Gastroesophageal sphincter (tissue), 4 donors: ENCODE measurements at regions not wholly inside any gene's neighbourhood (a gene's known extent, or its start where the extent isn't known, plus 50 kb on each side); places are given as distances from the start of the nearest gene placed in this dataset.

Source experiments
- ATAC-seq: fragments of 150-250 bp; one replicate; pipeline ENCODE4 v1.9.1; 2016; ENCODE audit warnings: mild to moderate bottlenecking, moderate library complexity
- H3K27ac ChIP-seq, 4 donors: fragments of 200-600 bp; sonication (generic) in 3 of 4; 1 replicate in 3 of 4; 2 replicates in 1 of 4; pipeline ENCODE4 v1.5.1; 2016 to 2019
- H3K27me3 ChIP-seq: fragments of 200-600 bp; sonication (generic); one replicate; pipeline ENCODE4 v1.5.1; 2019
- H3K36me3 ChIP-seq, 2 donors: fragments of 200-600 bp; sonication (generic); one replicate each; pipeline ENCODE4 v1.5.1; 2019; ENCODE audit warnings: control low read depth in 1 of 2
- H3K4me1 ChIP-seq, 3 donors: fragments of 200-600 bp; sonication (generic); 1 replicate in 2 of 3; 2 replicates in 1 of 3; pipeline ENCODE4 v1.5.1; 2016 to 2019; ENCODE audit warnings: control low read depth in 2 of 3
- H3K4me3 ChIP-seq, 2 donors: fragments of 200-600 bp; sonication (generic); one replicate each; pipeline ENCODE4 v1.5.1; 2019; ENCODE audit warnings: mild to moderate bottlenecking in 1 of 2, moderate library complexity in 1 of 2
- H3K9me3 ChIP-seq, 3 donors: fragments of 200-600 bp; sonication (generic); one replicate each; pipeline ENCODE4 v1.5.1; 2017 to 2019; ENCODE audit warnings: control low read depth in 2 of 3
- CTCF ChIP-seq, 4 experiments: fragments of 200-600 bp in 2 of 4; fragments of 450-650 bp in 2 of 4; sonication (generic) in 1 of 4; IDR thresholded peaks; one replicate each; pipeline ENCODE4 v1.5.1; 2017 to 2019; ENCODE audit warnings: antibody characterized with exemption in 4 of 4, mild to moderate bottlenecking in 2 of 4, moderate library complexity in 2 of 4
- EP300 ChIP-seq: sonication (generic); formaldehyde crosslinking; IDR thresholded peaks from one replicate; pipeline ENCODE4 v1.6.1; 2017; ENCODE audit warnings: antibody characterized with exemption, mild to moderate bottlenecking
- POLR2A ChIP-seq, 2 donors: fragments of 450-650 bp; IDR thresholded peaks; one replicate each; pipeline ENCODE4 v1.6.1; 2017; ENCODE audit warnings: antibody characterized with exemption in 2 of 2, mild to moderate bottlenecking in 2 of 2, moderate library complexity in 1 of 2
- POLR2AphosphoS5 ChIP-seq: sonication (generic); formaldehyde crosslinking; IDR thresholded peaks from one replicate; pipeline ENCODE4 v1.6.1; 2017; ENCODE audit warnings: antibody characterized with exemption
- WGBS, 2 donors: methylation state at CpG; one replicate each; pipeline ENCODE4 v1.1.5; 2018; ENCODE audit warnings: low coverage in 1 of 2; 5-methylcytosine and 5-hydroxymethylcytosine counted together

- no peaks in the 10 kb centered on the region for H3K36me3 ChIP-seq
- H3K27ac ChIP-seq: no peak overlapping the region
- H3K9me3 ChIP-seq: peaks cover 0 to 4% (median 0%) of the 10 kb centered on the region in 3 donors
- 55 to 58% methylated on average over 2 to 3 of the region's 3 CpGs for WGBS, 2 donors
- no peak for TF ChIP-seq EP300
- no peak for TF ChIP-seq POLR2AphosphoS5
- no peak for TF ChIP-seq CTCF (IDR thresholded peaks at IDR 0.05)
- no peak for TF ChIP-seq POLR2A (IDR thresholded peaks at IDR 0.05)
- no peak for ATAC-seq
- no peaks in the 10 kb centered on the region for H3K4me1 ChIP-seq
- no peak overlapping the region for H3K4me3 ChIP-seq
- no peaks in the 10 kb centered on the region for H3K27me3 ChIP-seq
Measured at GRCh38 chr11:81674211-81674610, 1059.5 kb downstream of the FAM181B start.

- TF ChIP-seq EP300 (no peak), POLR2A (IDR thresholded peaks at IDR 0.05) (no peak), CTCF (IDR thresholded peaks at IDR 0.05) (no peak), POLR2AphosphoS5 (no peak)
- Histone ChIP-seq H3K36me3 (no peaks in the 10 kb centered on the region), H3K27ac (no peak overlapping the region), H3K27me3 (no peaks in the 10 kb centered on the region), H3K4me1 (no peaks in the 10 kb centered on the region), H3K4me3 (no peak overlapping the region), H3K9me3 (peaks cover 0 to 4% (median 0%) of the 10 kb centered on the region in 3 donors)
- ATAC-seq: no peak
Measured at GRCh38 chr11:81673001-81673400, 1060.7 kb downstream of the FAM181B start.

GRCh38 chr11:81669935-81670543 lies 1063.6 kb downstream of the FAM181B start:
- TF ChIP-seq CTCF (IDR thresholded peaks at IDR 0.05) (no peak), POLR2AphosphoS5 (no peak), EP300 (no peak), POLR2A (IDR thresholded peaks at IDR 0.05) (no peak)
- no peaks in the 10 kb centered on the region for H3K4me1 ChIP-seq

GRCh38 chr11:81658722-81659121 lies 1074.9 kb downstream of the FAM181B start:
- 17 to 50% methylated on average over 1 of the region's 1 CpG for WGBS, 2 donors
- peaks cover 0 to 36% (median 0%) of the 10 kb centered on the region in 3 donors for H3K9me3 ChIP-seq
- H3K27me3 ChIP-seq: peaks cover 2% of the 10 kb centered on the region
- no peak overlapping the region for H3K27ac ChIP-seq
- no peaks in the 10 kb centered on the region for H3K4me1 ChIP-seq
- no peak overlapping the region for H3K4me3 ChIP-seq
- no peaks in the 10 kb centered on the region for H3K36me3 ChIP-seq
- ATAC-seq: no peak
- TF ChIP-seq CTCF (IDR thresholded peaks at IDR 0.05) (no peak), POLR2AphosphoS5 (no peak), POLR2A (IDR thresholded peaks at IDR 0.05) (no peak), EP300 (no peak)

More at GRCh38 chr11:81669935-81670543, 1063.6 kb downstream of the FAM181B start:
- no peak overlapping the region for H3K4me3 ChIP-seq
- H3K27me3 ChIP-seq: no peaks in the 10 kb centered on the region
- no peaks in the 10 kb centered on the region for H3K9me3 ChIP-seq
- H3K27ac ChIP-seq: no peak overlapping the region
- ATAC-seq: no peak
- 80 to 100% methylated on average over 1 of the region's 1 CpG for WGBS, 2 donors
- H3K36me3 ChIP-seq: no peaks in the 10 kb centered on the region

- no peaks in the 10 kb centered on the region for H3K36me3 ChIP-seq
Measured at GRCh38 chr11:81655351-81655750, 1078.3 kb downstream of the FAM181B start.

More at GRCh38 chr11:81655351-81655750, 1078.3 kb downstream of the FAM181B start:
- no peaks in the 10 kb centered on the region for H3K4me1 ChIP-seq
- no peak for TF ChIP-seq EP300
- no peak for TF ChIP-seq POLR2AphosphoS5
- no peak for TF ChIP-seq POLR2A (IDR thresholded peaks at IDR 0.05)
- no peak for TF ChIP-seq CTCF (IDR thresholded peaks at IDR 0.05)
- peaks cover 2% of the 10 kb centered on the region for H3K27me3 ChIP-seq
- no peak overlapping the region for H3K27ac ChIP-seq
- H3K9me3 ChIP-seq: peaks cover 0 to 36% (median 0%) of the 10 kb centered on the region in 3 donors
- H3K4me3 ChIP-seq: no peak overlapping the region
- no peak for ATAC-seq
